CD4-positive, alpha-beta T cell treated with Interleukin-17A for 1 hour (primary cell): ENCODE measurements at regions not wholly inside any gene's neighbourhood (a gene's known extent, or its start where the extent isn't known, plus 50 kb on each side); places are given as distances from the start of the nearest gene placed in this dataset.

Experiments
- DNase-seq: peaks from one replicate; pipeline ENCODE4 v3.0.0-alpha.2; 2020

- no peak for DNase-seq
Measured at GRCh38 chr13:24052547-24053518, 107.7 kb upstream of the SPATA13 start.

- peak; percentile 71 for DNase-seq
Measured at GRCh38 chr13:24053519-24054251, 106.8 kb upstream of the SPATA13 start.

GRCh38 chr13:24056616-24057137, 103.8 kb upstream of the SPATA13 start:
- DNase-seq, result no peak

DNA sequence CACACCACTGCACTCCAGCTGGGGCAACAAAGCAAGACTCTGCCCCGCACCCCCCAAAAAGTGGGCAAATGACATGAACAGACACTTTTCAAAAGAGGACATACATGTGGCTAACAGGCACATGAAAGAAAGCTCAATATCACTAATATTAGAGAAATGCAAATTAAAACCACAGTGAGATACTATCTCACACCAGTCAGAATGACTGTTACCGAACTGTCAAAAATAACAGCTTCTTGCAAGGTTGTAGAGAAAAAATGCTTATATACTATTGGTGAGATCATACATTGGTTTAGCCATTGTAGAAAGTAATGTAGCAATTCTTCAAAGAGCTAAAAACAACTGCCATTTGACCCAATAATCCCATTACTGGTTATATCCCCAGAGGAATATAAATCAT, 99.5 kb upstream of the SPATA13 start:
- DNase-seq, result no peak

DNA sequence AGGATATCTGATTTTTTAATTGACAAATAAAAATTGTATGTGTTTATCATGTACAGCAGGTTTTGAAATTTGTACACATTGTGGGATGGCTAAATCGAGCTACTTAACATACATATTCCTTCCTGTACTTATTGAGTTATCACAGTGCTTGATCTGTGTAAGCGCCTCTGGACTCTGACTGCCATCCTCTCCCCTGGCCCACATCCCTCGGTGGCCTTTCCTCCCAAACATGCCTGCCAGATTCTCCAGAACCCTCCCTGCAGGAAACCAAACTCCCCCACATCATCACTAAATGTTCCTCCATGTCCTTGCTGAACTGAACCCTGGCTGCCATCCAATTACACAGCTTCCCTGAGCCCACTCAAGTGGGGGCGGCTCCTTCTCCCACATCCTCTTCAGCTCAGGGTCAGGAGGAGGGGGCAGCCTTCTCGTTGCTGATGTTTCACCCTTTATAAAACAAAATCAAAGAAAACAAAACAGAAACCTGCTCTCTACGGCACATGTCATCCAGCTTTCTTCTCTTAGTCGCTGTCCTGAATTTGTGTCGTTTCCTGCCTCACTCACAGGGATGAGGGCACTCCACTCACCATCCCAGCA, 97.1 kb upstream of the SPATA13 start:
- no peak for DNase-seq

DNA sequence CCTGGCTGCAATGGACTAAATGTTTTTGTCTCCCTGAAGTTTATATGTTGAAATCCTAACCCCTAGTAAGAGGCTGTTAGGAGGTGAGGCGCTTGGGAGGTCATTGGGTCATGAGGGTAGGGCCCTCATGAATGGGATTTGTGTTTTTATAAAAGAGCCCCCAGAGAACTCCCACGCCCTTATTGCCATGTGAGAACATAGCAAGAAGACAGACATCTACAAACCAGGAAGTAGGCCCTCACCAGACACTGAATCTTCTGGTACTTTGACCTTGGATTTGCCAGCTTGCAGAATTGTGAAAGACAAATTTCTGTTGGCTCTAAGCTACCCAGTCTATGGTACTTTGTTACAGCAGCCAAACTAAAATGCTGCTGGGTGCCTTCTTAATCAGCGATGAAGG, 96.1 kb upstream of the SPATA13 start:
- DNase-seq, result no peak

DNA sequence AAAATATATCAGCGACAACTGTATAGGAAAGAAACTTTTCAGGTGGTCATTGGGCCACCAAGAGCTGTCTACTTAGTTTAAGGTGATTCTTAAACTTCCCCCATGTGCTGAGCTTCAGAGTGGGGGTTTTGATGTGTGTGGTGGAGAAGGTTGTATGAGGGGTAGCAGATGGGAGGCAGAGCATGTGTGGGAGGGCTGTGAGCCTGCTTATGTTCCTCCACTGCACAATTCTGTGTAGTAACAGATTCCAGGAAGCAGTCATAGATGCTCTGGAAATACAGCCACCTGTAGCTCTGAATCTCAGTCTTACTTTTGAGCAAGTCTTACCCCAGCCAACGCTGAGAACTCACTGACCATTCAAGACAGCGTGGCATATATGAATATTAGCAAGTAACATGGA, 95.3 kb upstream of the SPATA13 start:
- no peak for DNase-seq

GRCh38 chr13:24066405-24067295, 93.9 kb upstream of the SPATA13 start:
- no peak for DNase-seq

- no peak for DNase-seq
Measured at GRCh38 chr13:24068472-24068871, 92.0 kb upstream of the SPATA13 start.

GRCh38 chr13:24071016-24071415, 89.5 kb upstream of the SPATA13 start:
- no peak for DNase-seq

DNA sequence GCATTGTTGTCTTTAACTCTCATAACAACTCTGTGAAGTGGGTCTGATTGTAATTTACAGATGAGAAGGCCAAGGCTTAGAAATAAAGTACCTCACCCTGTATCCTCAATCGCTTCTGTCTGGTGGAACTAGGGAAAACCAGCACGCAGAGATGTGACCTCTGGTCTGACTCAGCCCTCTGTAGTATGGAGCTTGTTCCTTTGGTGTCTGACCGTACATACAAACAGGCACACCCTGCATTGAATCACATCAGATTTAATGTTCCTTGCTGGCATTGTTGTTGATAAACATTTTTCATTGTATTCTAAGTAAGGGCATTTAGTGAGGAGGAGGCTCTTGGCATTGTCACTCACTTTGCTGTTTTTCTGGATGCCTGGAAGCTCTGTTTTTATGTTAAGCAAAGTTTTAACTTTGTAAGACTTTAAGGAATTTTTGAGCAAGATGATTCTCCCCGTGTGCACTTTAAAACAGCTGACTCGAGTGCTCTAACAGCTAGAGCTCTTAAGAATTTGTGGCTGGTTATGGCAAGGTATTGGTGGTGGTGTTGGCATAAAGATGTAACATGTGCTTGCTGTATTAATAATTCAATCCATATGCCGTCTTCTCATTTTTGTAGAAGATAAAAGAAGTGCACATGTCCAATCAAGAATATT, 89.0 kb upstream of the SPATA13 start:
- no peak for DNase-seq

- no peak for DNase-seq
Measured at GRCh38 chr13:24073657-24074056, 86.9 kb upstream of the SPATA13 start.

GRCh38 chr13:24074678-24075077, 85.8 kb upstream of the SPATA13 start:
- no peak for DNase-seq

DNA sequence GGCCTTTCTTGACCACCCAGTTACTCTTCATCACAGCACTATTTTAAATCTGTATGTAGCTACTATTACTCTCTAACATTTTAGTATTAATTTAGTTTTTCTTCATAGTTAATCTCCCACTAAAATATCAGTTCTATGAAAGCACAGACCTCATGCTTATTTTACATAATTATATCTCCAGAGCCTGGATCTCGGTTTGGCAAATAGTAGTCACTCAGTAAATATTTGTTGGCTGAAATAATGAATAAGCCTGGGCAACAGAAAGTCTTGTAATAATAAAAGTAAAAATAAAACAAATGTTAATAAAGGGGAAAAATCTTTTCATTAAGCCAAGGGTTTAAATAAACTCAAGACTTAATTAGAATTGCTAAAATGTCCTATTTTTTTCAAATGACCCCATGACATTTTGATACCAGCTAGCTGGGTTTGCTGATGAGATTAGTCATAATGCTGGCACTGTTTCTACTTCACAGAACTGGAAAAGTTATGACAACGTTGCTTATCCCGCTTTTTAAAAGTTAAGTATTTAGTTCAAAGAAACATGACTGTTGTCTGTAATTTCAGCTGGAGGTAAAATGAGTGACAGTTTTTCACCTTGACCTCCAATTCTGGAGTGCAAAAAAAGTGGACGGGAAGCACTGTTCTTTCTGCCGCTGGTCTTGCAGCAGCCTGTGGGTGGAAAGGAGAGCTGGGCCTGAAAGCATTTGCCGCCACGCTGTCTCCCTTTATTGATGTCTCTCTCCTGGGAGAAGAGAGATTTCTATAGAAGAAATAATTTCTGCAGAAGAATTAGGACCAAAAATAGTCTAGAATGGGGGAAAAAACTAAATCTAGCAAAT, 85.2 kb upstream of the SPATA13 start:
- no peak for DNase-seq

DNA sequence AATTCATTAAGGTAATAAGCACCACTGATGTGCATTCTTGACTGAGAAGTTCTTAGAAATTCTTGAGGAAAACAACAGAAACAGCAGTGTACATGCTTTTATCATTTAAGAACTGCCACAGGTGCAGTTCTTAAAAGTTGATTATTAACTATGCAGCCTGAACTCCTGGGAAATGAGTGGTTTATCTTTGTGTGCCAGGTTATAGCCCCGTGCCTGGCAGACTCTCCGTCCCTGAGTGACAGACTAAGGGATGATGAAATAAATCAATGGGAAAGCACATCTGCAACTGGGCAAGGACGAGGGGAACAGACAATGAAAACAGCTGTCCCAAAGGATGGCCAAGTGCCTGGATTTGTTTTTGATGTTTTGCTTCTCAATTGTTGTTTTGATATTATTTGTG, 84.4 kb upstream of the SPATA13 start:
- no peak for DNase-seq

- DNase-seq, result no peak
Measured at GRCh38 chr13:24076636-24077035, 83.9 kb upstream of the SPATA13 start.

- no peak for DNase-seq
Measured at GRCh38 chr13:24080134-24080533, 80.4 kb upstream of the SPATA13 start.

DNA sequence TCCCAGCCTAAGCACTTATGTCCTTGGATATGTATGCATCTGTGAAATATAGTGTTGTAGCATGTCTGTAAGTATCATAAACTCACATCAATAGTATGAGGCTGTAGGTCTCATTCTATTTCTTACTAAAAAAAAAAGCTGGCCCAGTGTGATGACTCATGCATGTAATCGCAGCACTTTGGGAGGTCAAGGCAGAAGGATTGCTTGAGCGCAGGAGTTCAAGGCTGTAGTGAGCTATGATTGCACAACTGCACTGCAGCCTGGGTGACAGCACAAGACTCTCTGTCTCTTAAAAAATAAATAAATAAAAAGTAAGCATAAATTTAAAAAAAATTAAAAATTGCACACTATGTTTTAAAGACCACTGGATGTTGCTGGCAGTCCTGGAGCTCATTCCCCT, 79.1 kb upstream of the SPATA13 start:
- DNase-seq, result no peak

- DNase-seq, result no peak
Measured at GRCh38 chr13:24083141-24083540, 77.4 kb upstream of the SPATA13 start.

- no peak for DNase-seq
Measured at GRCh38 chr13:24083722-24084421, 76.6 kb upstream of the SPATA13 start.
